HepG2 (cell line): ENCODE measurements at regions not wholly inside any gene's neighbourhood (a gene's known extent, or its start where the extent isn't known, plus 50 kb on each side); places are given as distances from the start of the nearest gene placed in this dataset.

Experiments used
- ATAC-seq: fragments of 200-7000 bp; cut with Tn5 transposase; 3 replicates; pipeline ENCODE4 v1.9.1; 2020; ENCODE audit warnings: mild to moderate bottlenecking, moderate library complexity
- BruUV-seq: library from RNA; stranded (reverse); fragments of 400-500 nt; replicated peaks from 2 replicates; lab custom pipeline; 2021; lab: Mats Ljungman, UMichigan
- CTCF ChIA-PET: fragments of 300-600 bp; formaldehyde crosslinking; extraction: SDS; loops from one replicate; lab custom pipeline; 2021; ENCODE audit warnings: low total read pairs, inconsistent platforms, low intra/inter-chr PET ratio; lab: Yijun Ruan, JAX
- POLR2A ChIA-PET: fragments of 350-600 bp; sonication (Branson Sonifier 250); formaldehyde crosslinking; loops from one replicate; lab custom pipeline; 2020; ENCODE audit warnings: antibody characterized with exemption, inconsistent platforms; lab: Yijun Ruan, JAX
- DNase-seq: peaks from one replicate; pipeline ENCODE4 v3.0.0-alpha.2; 2015; ENCODE audit warnings: low spot score
- FAIRE-seq: peaks from 3 replicates; lab custom pipeline; 2011; peaks lifted over from hg19 to GRCh38; lab: Jason Lieb, UNC
- H2AFZ ChIP-seq: one replicate; pipeline ENCODE4 v1.6.1; 2011; ENCODE audit warnings: low read length, inconsistent platforms
- H3K27ac ChIP-seq: fragments of 300-600 bp; 3 replicates; pipeline ENCODE4 v1.8.0; 2011; ENCODE audit warnings: mixed run types, mild to moderate bottlenecking, mixed read lengths, low read length, inconsistent platforms; ENCODE audit not compliant: insufficient read depth; ENCODE audit errors: extremely low read length
- H3K27me3 ChIP-seq, 2 experiments: fragments of 200-600 bp in 1 of 2; 2 replicates in 1 of 2; 3 replicates in 1 of 2; pipeline versions ENCODE4 v1.6.0 to v1.8.0; 2011; ENCODE audit warnings: low read length in 2 of 2, mild to moderate bottlenecking in 2 of 2, moderate library complexity in 2 of 2, inconsistent platforms in 1 of 2; ENCODE audit not compliant: insufficient read depth in 2 of 2, control insufficient read depth in 1 of 2
- H3K36me3 ChIP-seq, 2 experiments: fragments of 200-600 bp in 1 of 2; replicated peaks in 1 of 2; 2 replicates in 1 of 2; 3 replicates in 1 of 2; pipeline versions ENCODE4 v1.5.1 to v1.8.0; 2011; ENCODE audit warnings: low read length in 2 of 2, inconsistent platforms in 1 of 2; ENCODE audit not compliant: insufficient read depth in 2 of 2, control insufficient read depth in 1 of 2
- H3K4me1 ChIP-seq: 2 replicates; pipeline ENCODE4 v1.5.1; 2012; ENCODE audit warnings: low read length, inconsistent platforms; ENCODE audit not compliant: insufficient read depth
- H3K4me2 ChIP-seq: 2 replicates; pipeline ENCODE4 v1.6.0; 2011; ENCODE audit warnings: low read depth, low read length, inconsistent platforms
- H3K4me3 ChIP-seq, 3 experiments: fragments of 200-600 bp in 1 of 3; sonication (generic), shearing (Covaris generic) in 1 of 3; replicated peaks in 1 of 3; 2 replicates each; pipeline ENCODE4 v1.5.1; 2011 to 2016; ENCODE audit warnings: low read length in 3 of 3, inconsistent platforms in 2 of 3, low read depth in 2 of 3, mild to moderate bottlenecking in 2 of 3, control low read depth in 1 of 3, mixed read lengths in 1 of 3; ENCODE audit not compliant: insufficient read depth in 1 of 3
- H3K79me2 ChIP-seq: one replicate; pipeline ENCODE4 v1.6.1; 2011; ENCODE audit warnings: low read length, inconsistent platforms; ENCODE audit not compliant: insufficient read depth
- H3K9ac ChIP-seq: 2 replicates; pipeline ENCODE4 v1.6.0; 2011; ENCODE audit warnings: mild to moderate bottlenecking, low read depth, low read length, inconsistent platforms; ENCODE audit not compliant: insufficient read depth
- H3K9me3 ChIP-seq: 2 replicates; pipeline ENCODE4 v1.5.1; 2012; ENCODE audit warnings: mild to moderate bottlenecking, low read length
- H4K20me1 ChIP-seq: 2 replicates; pipeline ENCODE4 v1.6.0; 2011; ENCODE audit warnings: inconsistent platforms, mild to moderate bottlenecking, low read length, moderate library complexity; ENCODE audit not compliant: insufficient read depth
- CBFB ChIP-seq: sonication (generic); formaldehyde crosslinking; IDR thresholded peaks from 2 replicates; pipeline ENCODE4 v1.4.0; 2020; ENCODE audit warnings: missing genetic modification reagents
- EZH2 ChIP-seq: conservative IDR thresholded peaks from 2 replicates; pipeline ENCODE4 v1.6.1; 2012; ENCODE audit warnings: mild to moderate bottlenecking, low read depth, low read length, moderate library complexity
- FIP1L1 ChIP-seq: fragments of 200-400 bp; formaldehyde crosslinking; IDR thresholded peaks from 2 replicates; pipeline ENCODE4 v1.6.1; 2018; ENCODE audit warnings: low read depth, mild to moderate bottlenecking, low read length, moderate library complexity, borderline replicate concordance; ENCODE audit not compliant: insufficient read depth
- GABPA ChIP-seq, 2 experiments: IDR thresholded peaks; 2 replicates each; pipeline ENCODE4 v1.6.1; 2011 to 2016; ENCODE audit warnings: low read depth in 2 of 2, low read length in 1 of 2, missing biosample characterization in 1 of 2, missing genetic modification characterization in 1 of 2
- HOXD1 ChIP-seq: sonication (generic); formaldehyde crosslinking; IDR thresholded peaks from 2 replicates; pipeline ENCODE4 v1.5.0; 2020; ENCODE audit warnings: missing genetic modification reagents
- JDP2 ChIP-seq: sonication (generic); formaldehyde crosslinking; IDR thresholded peaks from 2 replicates; pipeline ENCODE4 v1.8.1; 2022; ENCODE audit warnings: missing genetic modification reagents, borderline replicate concordance
- MTF1 ChIP-seq: sonication (generic); formaldehyde crosslinking; IDR thresholded peaks from 2 replicates; pipeline ENCODE4 v1.5.0; 2020; ENCODE audit warnings: missing genetic modification reagents
- NFKBIZ ChIP-seq: IDR thresholded peaks from 2 replicates; pipeline ENCODE4 v1.6.1; 2018; ENCODE audit warnings: missing genetic modification reagents, missing compliant biosample characterization
- RCOR2 ChIP-seq: IDR thresholded peaks from 2 replicates; pipeline ENCODE4 v1.6.1; 2016; ENCODE audit warnings: missing biosample characterization, missing genetic modification reagents
- RELA ChIP-seq: sonication (generic); formaldehyde crosslinking; IDR thresholded peaks from 2 replicates; pipeline ENCODE4 v1.4.0; 2020; ENCODE audit warnings: missing genetic modification reagents
- SETDB1 ChIP-seq: sonication (generic); formaldehyde crosslinking; IDR thresholded peaks from 2 replicates; pipeline ENCODE4 v1.5.1; 2020; ENCODE audit warnings: missing genetic modification reagents, mild to moderate bottlenecking, borderline replicate concordance
- SP5 ChIP-seq: IDR thresholded peaks from 2 replicates; pipeline ENCODE4 v1.6.1; 2016; ENCODE audit warnings: low read depth, borderline replicate concordance
- ZNF607 ChIP-seq: sonication (generic); formaldehyde crosslinking; IDR thresholded peaks from 2 replicates; pipeline ENCODE4 v1.5.1; 2020; ENCODE audit warnings: missing genetic modification reagents, mild to moderate bottlenecking, borderline replicate concordance
- ZNF782 ChIP-seq: sonication (generic); formaldehyde crosslinking; IDR thresholded peaks from 2 replicates; pipeline ENCODE4 v1.4.0; 2020; ENCODE audit warnings: missing genetic modification reagents, mild to moderate bottlenecking, borderline replicate concordance
- WGBS: methylation state at CpG from one replicate; pipeline ENCODE4 v1.1.6; 2017; ENCODE audit warnings: low lambda C conversion rate; 5-methylcytosine and 5-hydroxymethylcytosine counted together
- in situ Hi-C: cut with HindIII; loops from 2 replicates; pipeline ENCODE4 v1.10.0; 2017; ENCODE audit warnings: low pct_unique_long_range_greater_than_20kb; ENCODE audit not compliant: extremely low pct_ligation_motif_present
- intact Hi-C: fragments of 100-400 bp; cut with micrococcal nuclease; formaldehyde crosslinking; loops from one replicate; pipeline ENCODE4 v1.10.0; 2022; ENCODE audit not compliant: unreplicated experiment
- TF ChIP-seq, protein P1 (sequence below): IDR thresholded peaks from 2 replicates; pipeline ENCODE4 v1.6.1; 2012; ENCODE audit warnings: inconsistent platforms
- TF ChIP-seq, protein P2 (sequence below): sonication (generic); formaldehyde crosslinking; IDR thresholded peaks from 2 replicates; pipeline ENCODE4 v1.8.0; 2022; ENCODE audit warnings: missing genetic modification reagents, mild to moderate bottlenecking, moderate library complexity, borderline replicate concordance
- TF ChIP-seq, protein P3 (sequence below): fragments of 450-650 bp; IDR thresholded peaks from 2 replicates; pipeline ENCODE4 v1.6.1; 2017
- TF ChIP-seq, protein P4 (sequence below): sonication (generic); formaldehyde crosslinking; IDR thresholded peaks from 2 replicates; pipeline ENCODE4 v1.9.0; 2021; ENCODE audit warnings: missing genetic modification reagents, borderline replicate concordance

DNA sequence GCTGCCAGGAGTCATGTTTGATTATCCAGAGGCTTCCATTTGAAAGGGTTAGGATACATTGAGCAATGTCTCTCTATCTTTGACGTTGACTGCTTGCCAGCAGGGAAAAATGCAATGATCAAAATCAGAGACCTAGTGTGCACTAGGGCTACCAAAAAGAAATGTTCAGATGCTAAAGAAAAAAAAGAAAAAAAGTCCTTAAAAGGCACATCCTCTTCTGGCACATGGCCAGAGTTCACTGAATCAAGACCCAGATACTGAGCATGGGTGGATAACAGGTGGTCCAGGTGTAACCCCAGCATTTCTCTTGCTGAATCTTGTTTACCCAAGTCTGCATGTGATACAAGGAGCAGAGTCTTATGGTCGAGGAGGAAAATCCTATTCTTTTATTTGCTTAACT, 899.3 kb downstream of the SORCS3 start (continued):
- TF ChIP-seq GABPA (IDR thresholded peaks at IDR 0.05; ENCODE audit: low read depth, low read length) (no peak), GABPA (CRISPR knock-in tag; IDR thresholded peaks at IDR 0.05; ENCODE audit: low read depth) (no peak), JDP2 (CRISPR knock-in tag) (no peak)

DNA sequence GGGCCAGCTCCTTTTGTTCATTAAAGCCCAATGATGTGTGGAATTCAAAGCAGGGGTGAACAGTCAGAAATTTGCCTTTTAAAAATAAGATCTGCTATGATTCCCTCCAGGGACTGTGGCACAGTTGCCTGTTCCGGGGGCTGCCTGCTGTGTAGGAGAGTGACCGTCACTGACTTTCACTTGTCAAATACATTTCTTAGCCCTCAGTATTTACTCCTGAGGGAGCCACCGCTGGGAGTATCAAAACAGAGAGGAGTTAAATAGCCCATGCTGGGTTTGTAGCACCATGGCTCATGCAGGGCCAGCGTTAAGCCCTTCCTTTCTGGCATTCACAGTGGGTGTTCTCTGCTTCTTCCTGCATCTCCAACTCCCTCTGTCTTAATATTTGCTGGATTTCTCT, 897.8 kb downstream of the SORCS3 start:
- H3K27ac ChIP-seq = no peak overlapping the region
- BruUV-seq = no TSS peak
- H2AFZ ChIP-seq = no peak overlapping the region
- no peak for ATAC-seq
- peaks cover 94% of the 10 kb centered on the region for H3K9me3 ChIP-seq
- intact Hi-C loops = no loop called here
- ChIA-PET POLR2A (no interaction called here), CTCF (no interaction called here)
- no peaks in the 10 kb centered on the region for H3K4me1 ChIP-seq
- no peak overlapping the region for H3K9ac ChIP-seq
- no peaks in the 10 kb centered on the region for H3K36me3 ChIP-seq
- FAIRE-seq = no peak
- H3K79me2 ChIP-seq = no peaks in the 10 kb centered on the region
- in situ Hi-C loops = no loop called here
- no peak overlapping the region for H3K4me3 ChIP-seq
- no peak for DNase-seq
- no peaks in the 10 kb centered on the region; a peak in 1 of 5 replicates for H3K27me3 ChIP-seq
- no peaks in the 10 kb centered on the region for H4K20me1 ChIP-seq
- H3K4me2 ChIP-seq = no peak overlapping the region
- 0% methylated on average over 2 of the region's 4 CpGs for WGBS
- TF ChIP-seq, protein P1, sequence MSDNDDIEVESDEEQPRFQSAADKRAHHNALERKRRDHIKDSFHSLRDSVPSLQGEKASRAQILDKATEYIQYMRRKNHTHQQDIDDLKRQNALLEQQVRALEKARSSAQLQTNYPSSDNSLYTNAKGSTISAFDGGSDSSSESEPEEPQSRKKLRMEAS = no peak
- TF ChIP-seq, protein P2, sequence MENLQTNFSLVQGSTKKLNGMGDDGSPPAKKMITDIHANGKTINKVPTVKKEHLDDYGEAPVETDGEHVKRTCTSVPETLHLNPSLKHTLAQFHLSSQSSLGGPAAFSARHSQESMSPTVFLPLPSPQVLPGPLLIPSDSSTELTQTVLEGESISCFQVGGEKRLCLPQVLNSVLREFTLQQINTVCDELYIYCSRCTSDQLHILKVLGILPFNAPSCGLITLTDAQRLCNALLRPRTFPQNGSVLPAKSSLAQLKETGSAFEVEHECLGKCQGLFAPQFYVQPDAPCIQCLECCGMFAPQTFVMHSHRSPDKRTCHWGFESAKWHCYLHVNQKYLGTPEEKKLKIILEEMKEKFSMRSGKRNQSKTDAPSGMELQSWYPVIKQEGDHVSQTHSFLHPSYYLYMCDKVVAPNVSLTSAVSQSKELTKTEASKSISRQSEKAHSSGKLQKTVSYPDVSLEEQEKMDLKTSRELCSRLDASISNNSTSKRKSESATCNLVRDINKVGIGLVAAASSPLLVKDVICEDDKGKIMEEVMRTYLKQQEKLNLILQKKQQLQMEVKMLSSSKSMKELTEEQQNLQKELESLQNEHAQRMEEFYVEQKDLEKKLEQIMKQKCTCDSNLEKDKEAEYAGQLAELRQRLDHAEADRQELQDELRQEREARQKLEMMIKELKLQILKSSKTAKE = no peak
- TF ChIP-seq, protein P3, sequence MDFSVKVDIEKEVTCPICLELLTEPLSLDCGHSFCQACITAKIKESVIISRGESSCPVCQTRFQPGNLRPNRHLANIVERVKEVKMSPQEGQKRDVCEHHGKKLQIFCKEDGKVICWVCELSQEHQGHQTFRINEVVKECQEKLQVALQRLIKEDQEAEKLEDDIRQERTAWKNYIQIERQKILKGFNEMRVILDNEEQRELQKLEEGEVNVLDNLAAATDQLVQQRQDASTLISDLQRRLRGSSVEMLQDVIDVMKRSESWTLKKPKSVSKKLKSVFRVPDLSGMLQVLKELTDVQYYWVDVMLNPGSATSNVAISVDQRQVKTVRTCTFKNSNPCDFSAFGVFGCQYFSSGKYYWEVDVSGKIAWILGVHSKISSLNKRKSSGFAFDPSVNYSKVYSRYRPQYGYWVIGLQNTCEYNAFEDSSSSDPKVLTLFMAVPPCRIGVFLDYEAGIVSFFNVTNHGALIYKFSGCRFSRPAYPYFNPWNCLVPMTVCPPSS = no peak
- TF ChIP-seq CBFB (CRISPR knock-in tag) (no peak), ZNF782 (CRISPR knock-in tag) (no peak), RCOR2 (CRISPR knock-in tag) (no peak), SP5 (CRISPR knock-in tag) (no peak), SETDB1 (no peak), HOXD1 (CRISPR knock-in tag) (no peak), FIP1L1 (no peak), MTF1 (no peak), ZNF607 (CRISPR knock-in tag) (no peak), RELA (CRISPR knock-in tag) (no peak), NFKBIZ (CRISPR knock-in tag) (no peak), EZH2 (no peak)
- TF ChIP-seq, protein P4, sequence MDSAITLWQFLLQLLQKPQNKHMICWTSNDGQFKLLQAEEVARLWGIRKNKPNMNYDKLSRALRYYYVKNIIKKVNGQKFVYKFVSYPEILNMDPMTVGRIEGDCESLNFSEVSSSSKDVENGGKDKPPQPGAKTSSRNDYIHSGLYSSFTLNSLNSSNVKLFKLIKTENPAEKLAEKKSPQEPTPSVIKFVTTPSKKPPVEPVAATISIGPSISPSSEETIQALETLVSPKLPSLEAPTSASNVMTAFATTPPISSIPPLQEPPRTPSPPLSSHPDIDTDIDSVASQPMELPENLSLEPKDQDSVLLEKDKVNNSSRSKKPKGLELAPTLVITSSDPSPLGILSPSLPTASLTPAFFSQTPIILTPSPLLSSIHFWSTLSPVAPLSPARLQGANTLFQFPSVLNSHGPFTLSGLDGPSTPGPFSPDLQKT (CRISPR knock-in tag) = no peak
